ENCODE measurements at regions not wholly inside any gene's neighbourhood (a gene's known extent, or its start where the extent isn't known, plus 50 kb on each side); places are given as distances from the start of the nearest gene placed in this dataset.

- no peak overlapping the region for H4K91ac ChIP-seq (ENCODE audit: low read length)
- H3K27me3 ChIP-seq (ENCODE audit: control insufficient read depth in 1 of 2, insufficient read depth in 1 of 2, low read length in 2 of 2) = no peaks in the 10 kb centered on the region
- no peaks in the 10 kb centered on the region for H3K9me3 ChIP-seq (ENCODE audit: control insufficient read depth, low read length)
- no peak overlapping the region for H3K9ac ChIP-seq (ENCODE audit: low read length)
- H3K14ac ChIP-seq (ENCODE audit: low read length in 2 of 2) = no peak overlapping the region
- H4K8ac ChIP-seq (ENCODE audit: low read length) = no peak overlapping the region
- no peak overlapping the region for H2AK5ac ChIP-seq (ENCODE audit: low read length, severe bottlenecking)
- no peaks in the 10 kb centered on the region for H3K36me3 ChIP-seq (ENCODE audit: control insufficient read depth in 1 of 2, insufficient read depth in 2 of 2, low read depth in 1 of 2, low read length in 2 of 2)
- H2BK5ac ChIP-seq (ENCODE audit: low read depth, low read length, poor library complexity, severe bottlenecking) = no peak overlapping the region
- no peak overlapping the region for H2BK120ac ChIP-seq (ENCODE audit: low read depth, low read length)
- no peak overlapping the region for H3K23ac ChIP-seq (ENCODE audit: low read length in 2 of 2)
- no peak overlapping the region for H3K4me3 ChIP-seq (ENCODE audit: insufficient read depth in 1 of 2, low read depth in 1 of 2, low read length in 2 of 2)
- WGBS = 86% methylated on average over 1 of the region's 2 CpGs
- no peak overlapping the region for H3K4me2 ChIP-seq (ENCODE audit: low read length, poor library complexity, severe bottlenecking)
- DNase-seq = no peak
- H3K27ac ChIP-seq (ENCODE audit: low read length, poor library complexity, severe bottlenecking) = no peak overlapping the region
- no peak overlapping the region for H2BK12ac ChIP-seq (ENCODE audit: low read length in 2 of 2)
- no peaks in the 10 kb centered on the region for H3K79me1 ChIP-seq (replicated peaks; ENCODE audit: low read length, poor library complexity, severe bottlenecking)
- no peak overlapping the region for H2BK15ac ChIP-seq (ENCODE audit: low read depth, poor library complexity, severe bottlenecking)
- H3K4me1 ChIP-seq (ENCODE audit: control insufficient read depth, insufficient read depth, low read depth, low read length) = peaks cover 2% of the 10 kb centered on the region
- no peak overlapping the region for H2AFZ ChIP-seq (ENCODE audit: low read depth, low read length)
- no peak overlapping the region for H3K4ac ChIP-seq (ENCODE audit: low read depth in 1 of 2, low read length in 2 of 2)
- H3K18ac ChIP-seq (ENCODE audit: low read depth in 1 of 2, low read length in 2 of 2) = no peak overlapping the region
Observed at GRCh38 chr9:78691542-78691941, 394.6 kb downstream of the PSAT1 start.

DNA sequence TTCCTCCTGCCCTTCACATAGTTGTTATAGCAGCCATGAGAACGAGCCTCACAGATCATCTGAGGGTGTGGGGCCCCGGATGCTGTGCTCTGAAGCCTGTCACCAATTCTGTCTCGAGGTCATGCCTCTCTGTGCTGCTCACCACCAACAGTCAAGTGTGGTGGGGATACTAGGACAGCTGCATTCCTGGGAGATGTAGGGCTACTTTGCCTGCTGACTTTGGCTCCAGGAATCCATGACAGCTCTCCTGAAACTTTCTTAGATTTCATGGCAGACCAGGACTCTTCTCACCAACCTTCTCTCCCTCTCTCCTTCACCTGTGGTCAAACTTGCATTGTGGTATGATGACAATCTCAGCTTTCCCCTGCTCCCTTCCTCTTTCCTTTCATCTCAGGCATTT is 395.9 kb downstream of the PSAT1 start:
- Histone ChIP-seq H3K14ac (ENCODE audit: low read length in 2 of 2) (no peak overlapping the region), H4K8ac (ENCODE audit: low read length) (no peak overlapping the region), H3K4me2 (ENCODE audit: low read length, poor library complexity, severe bottlenecking) (no peak overlapping the region), H3K4ac (ENCODE audit: low read depth in 1 of 2, low read length in 2 of 2) (no peak overlapping the region), H2AK5ac (ENCODE audit: low read length, severe bottlenecking) (no peak overlapping the region), H3K23ac (ENCODE audit: low read length in 2 of 2) (no peak overlapping the region), H3K4me3 (ENCODE audit: insufficient read depth in 1 of 2, low read depth in 1 of 2, low read length in 2 of 2) (no peak overlapping the region), H4K91ac (ENCODE audit: low read length) (no peak overlapping the region), H3K9me3 (ENCODE audit: control insufficient read depth, low read length) (no peaks in the 10 kb centered on the region), H3K18ac (ENCODE audit: low read depth in 1 of 2, low read length in 2 of 2) (no peak overlapping the region), H2BK120ac (ENCODE audit: low read depth, low read length) (no peak overlapping the region), H3K36me3 (ENCODE audit: control insufficient read depth in 1 of 2, insufficient read depth in 2 of 2, low read depth in 1 of 2, low read length in 2 of 2) (no peaks in the 10 kb centered on the region), H2BK12ac (ENCODE audit: low read length in 2 of 2) (no peak overlapping the region), H3K79me1 (replicated peaks; ENCODE audit: low read length, poor library complexity, severe bottlenecking) (no peaks in the 10 kb centered on the region), H3K4me1 (ENCODE audit: control insufficient read depth, insufficient read depth, low read depth, low read length) (peaks cover 2% of the 10 kb centered on the region), H3K9ac (ENCODE audit: low read length) (no peak overlapping the region), H2AFZ (ENCODE audit: low read depth, low read length) (no peak overlapping the region), H3K27ac (ENCODE audit: low read length, poor library complexity, severe bottlenecking) (no peak overlapping the region), H2BK15ac (ENCODE audit: low read depth, poor library complexity, severe bottlenecking) (no peak overlapping the region), H2BK5ac (ENCODE audit: low read depth, low read length, poor library complexity, severe bottlenecking) (no peak overlapping the region), H3K27me3 (ENCODE audit: control insufficient read depth in 1 of 2, insufficient read depth in 1 of 2, low read length in 2 of 2) (no peaks in the 10 kb centered on the region)
- peak; percentile 11 for DNase-seq
- 57% methylated on average over 3 of the region's 3 CpGs for WGBS

DNA sequence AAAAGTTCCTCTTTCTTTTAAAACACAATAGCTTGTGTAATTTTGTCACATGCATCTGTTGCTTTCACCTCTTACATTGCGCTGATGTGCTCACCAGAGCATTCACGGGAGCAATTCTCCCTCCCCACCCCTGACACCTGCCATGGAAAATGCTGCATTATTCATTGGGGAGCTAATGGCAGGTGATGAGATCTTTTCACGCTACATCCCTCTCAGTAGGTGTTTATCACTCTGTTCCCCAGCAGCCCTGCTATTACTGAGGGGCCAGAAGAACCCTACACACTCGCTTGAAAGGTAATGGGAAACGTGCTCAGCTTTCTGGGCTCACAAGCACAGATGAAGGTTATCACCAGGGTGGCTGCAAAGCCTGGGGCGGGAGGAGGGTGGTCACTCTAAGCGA is 398.0 kb downstream of the PSAT1 start:
- no peak overlapping the region for H3K4me3 ChIP-seq (ENCODE audit: insufficient read depth in 1 of 2, low read depth in 1 of 2, low read length in 2 of 2)
- no peak overlapping the region for H3K9ac ChIP-seq (ENCODE audit: low read length)
- no peak overlapping the region for H2BK12ac ChIP-seq (ENCODE audit: low read length in 2 of 2)
- H2BK15ac ChIP-seq (ENCODE audit: low read depth, poor library complexity, severe bottlenecking) = no peak overlapping the region
- H4K91ac ChIP-seq (ENCODE audit: low read length) = no peak overlapping the region
- no peak overlapping the region for H3K27ac ChIP-seq (ENCODE audit: low read length, poor library complexity, severe bottlenecking)
- no peak for DNase-seq
- no peak overlapping the region for H2AK5ac ChIP-seq (ENCODE audit: low read length, severe bottlenecking)
- H3K14ac ChIP-seq (ENCODE audit: low read length in 2 of 2) = no peak overlapping the region
- H4K8ac ChIP-seq (ENCODE audit: low read length) = no peak overlapping the region
- H3K9me3 ChIP-seq (ENCODE audit: control insufficient read depth, low read length) = no peaks in the 10 kb centered on the region
- no peaks in the 10 kb centered on the region for H3K27me3 ChIP-seq (ENCODE audit: control insufficient read depth in 1 of 2, insufficient read depth in 1 of 2, low read length in 2 of 2)
- no peak overlapping the region for H3K23ac ChIP-seq (ENCODE audit: low read length in 2 of 2)
- H3K4ac ChIP-seq (ENCODE audit: low read depth in 1 of 2, low read length in 2 of 2) = no peak overlapping the region
- no peak overlapping the region for H3K4me2 ChIP-seq (ENCODE audit: low read length, poor library complexity, severe bottlenecking)
- H3K79me1 ChIP-seq (replicated peaks; ENCODE audit: low read length, poor library complexity, severe bottlenecking) = no peaks in the 10 kb centered on the region
- H2BK120ac ChIP-seq (ENCODE audit: low read depth, low read length) = no peak overlapping the region
- no peak overlapping the region for H3K18ac ChIP-seq (ENCODE audit: low read depth in 1 of 2, low read length in 2 of 2)
- H2BK5ac ChIP-seq (ENCODE audit: low read depth, low read length, poor library complexity, severe bottlenecking) = no peak overlapping the region
- no peak overlapping the region for H2AFZ ChIP-seq (ENCODE audit: low read depth, low read length)
- H3K36me3 ChIP-seq (ENCODE audit: control insufficient read depth in 1 of 2, insufficient read depth in 2 of 2, low read depth in 1 of 2, low read length in 2 of 2) = no peaks in the 10 kb centered on the region
- peaks cover 2% of the 10 kb centered on the region for H3K4me1 ChIP-seq (ENCODE audit: control insufficient read depth, insufficient read depth, low read depth, low read length)
- WGBS = 92% methylated on average over 6 of the region's 7 CpGs

- H2BK12ac ChIP-seq (ENCODE audit: low read length in 2 of 2) = no peak overlapping the region
- no peaks in the 10 kb centered on the region for H3K36me3 ChIP-seq (ENCODE audit: control insufficient read depth in 1 of 2, insufficient read depth in 2 of 2, low read depth in 1 of 2, low read length in 2 of 2)
- H4K8ac ChIP-seq (ENCODE audit: low read length) = no peak overlapping the region
Observed at GRCh38 chr9:78695519-78695918, 398.6 kb downstream of the PSAT1 start.

More at GRCh38 chr9:78695519-78695918, 398.6 kb downstream of the PSAT1 start:
- H3K18ac ChIP-seq (ENCODE audit: low read depth in 1 of 2, low read length in 2 of 2) = no peak overlapping the region
- H3K14ac ChIP-seq (ENCODE audit: low read length in 2 of 2) = no peak overlapping the region
- H2BK15ac ChIP-seq (ENCODE audit: low read depth, poor library complexity, severe bottlenecking) = no peak overlapping the region
- H3K27ac ChIP-seq (ENCODE audit: low read length, poor library complexity, severe bottlenecking) = no peak overlapping the region
- 57% methylated on average over 5 of the region's 5 CpGs for WGBS
- no peak overlapping the region for H2AK5ac ChIP-seq (ENCODE audit: low read length, severe bottlenecking)
- no peak overlapping the region for H3K4ac ChIP-seq (ENCODE audit: low read depth in 1 of 2, low read length in 2 of 2)
- no peak overlapping the region for H3K4me3 ChIP-seq (ENCODE audit: insufficient read depth in 1 of 2, low read depth in 1 of 2, low read length in 2 of 2)
- no peak overlapping the region for H3K9ac ChIP-seq (ENCODE audit: low read length)
- H2BK5ac ChIP-seq (ENCODE audit: low read depth, low read length, poor library complexity, severe bottlenecking) = no peak overlapping the region
- H2AFZ ChIP-seq (ENCODE audit: low read depth, low read length) = no peak overlapping the region
- DNase-seq = no peak
- H3K23ac ChIP-seq (ENCODE audit: low read length in 2 of 2) = no peak overlapping the region
- no peaks in the 10 kb centered on the region for H3K79me1 ChIP-seq (replicated peaks; ENCODE audit: low read length, poor library complexity, severe bottlenecking)
- no peaks in the 10 kb centered on the region for H3K27me3 ChIP-seq (ENCODE audit: control insufficient read depth in 1 of 2, insufficient read depth in 1 of 2, low read length in 2 of 2)
- H2BK120ac ChIP-seq (ENCODE audit: low read depth, low read length) = no peak overlapping the region
- peaks cover 2% of the 10 kb centered on the region for H3K4me1 ChIP-seq (ENCODE audit: control insufficient read depth, insufficient read depth, low read depth, low read length)
- H3K9me3 ChIP-seq (ENCODE audit: control insufficient read depth, low read length) = no peaks in the 10 kb centered on the region
- no peak overlapping the region for H4K91ac ChIP-seq (ENCODE audit: low read length)
- H3K4me2 ChIP-seq (ENCODE audit: low read length, poor library complexity, severe bottlenecking) = no peak overlapping the region
